ENCODE measurements at regions not wholly inside any gene's neighbourhood (a gene's known extent, or its start where the extent isn't known, plus 50 kb on each side); places are given as distances from the start of the nearest gene placed in this dataset.

GRCh38 chr15:68512598-68512997 lies 66.2 kb upstream of the CORO2B start:
- no peak for TF ChIP-seq CTCF (IDR thresholded peaks at IDR 0.05)
- no peak for TF ChIP-seq POLR2A (IDR thresholded peaks at IDR 0.05)
